Cardiac muscle cell (in vitro differentiated cells and primary cell): ENCODE measurements at regions not wholly inside any gene's neighbourhood (a gene's known extent, or its start where the extent isn't known, plus 50 kb on each side); places are given as distances from the start of the nearest gene placed in this dataset.

Source experiments
- DNase-seq, 2 donors: peaks; one replicate each; pipeline versions ENCODE4 v3.0.0 to v3.0.0-alpha.2; 2010 to 2017; ENCODE audit warnings: low read depth in 1 of 2, low spot score in 1 of 2
- H3K27ac ChIP-seq: fragments of 200-600 bp; sonication (generic); 2 replicates; pipeline ENCODE4 v1.5.1; 2016
- H3K27me3 ChIP-seq: fragments of 200-600 bp; sonication (generic); 2 replicates; pipeline ENCODE4 v1.6.0; 2016; ENCODE audit warnings: control low read depth
- H3K36me3 ChIP-seq: fragments of 200-600 bp; sonication (generic); 2 replicates; pipeline ENCODE4 v1.5.1; 2016; ENCODE audit warnings: control low read depth
- H3K4me1 ChIP-seq: fragments of 200-600 bp; sonication (generic); 2 replicates; pipeline ENCODE4 v1.8.1; 2017; ENCODE audit warnings: low read depth, mild to moderate bottlenecking, mixed run types
- H3K4me3 ChIP-seq: fragments of 200-600 bp; sonication (generic); 2 replicates; pipeline ENCODE4 v1.5.1; 2016; ENCODE audit warnings: mild to moderate bottlenecking
- H3K9me3 ChIP-seq: fragments of 200-600 bp; sonication (generic); 2 replicates; pipeline ENCODE4 v1.5.1; 2017; ENCODE audit warnings: low read depth, mild to moderate bottlenecking, control low read depth
- CTCF ChIP-seq: IDR thresholded peaks from 2 replicates; pipeline ENCODE4 v1.5.1; 2012; ENCODE audit warnings: low read depth, mild to moderate bottlenecking, low read length

GRCh38 chr5:121296356-121296755 lies 555.3 kb upstream of the FTMT start:
- DNase-seq, result no peak
- Histone ChIP-seq H3K4me3 (no peak overlapping the region), H3K36me3 (no peaks in the 10 kb centered on the region), H3K27ac (no peak overlapping the region), H3K4me1 (no peaks in the 10 kb centered on the region), H3K9me3 (no peaks in the 10 kb centered on the region), H3K27me3 (no peaks in the 10 kb centered on the region)
- no peak for TF ChIP-seq CTCF

GRCh38 chr5:121299153-121299552 lies 552.5 kb upstream of the FTMT start:
- no peaks in the 10 kb centered on the region for H3K36me3 ChIP-seq
- no peak for DNase-seq
- no peak overlapping the region for H3K27ac ChIP-seq
- H3K9me3 ChIP-seq, result no peaks in the 10 kb centered on the region
- TF ChIP-seq CTCF, result no peak
- H3K4me3 ChIP-seq, result no peak overlapping the region
- no peaks in the 10 kb centered on the region for H3K4me1 ChIP-seq
- H3K27me3 ChIP-seq, result no peaks in the 10 kb centered on the region

- Histone ChIP-seq H3K4me1 (no peaks in the 10 kb centered on the region), H3K27me3 (no peaks in the 10 kb centered on the region), H3K9me3 (no peaks in the 10 kb centered on the region), H3K4me3 (no peak overlapping the region), H3K27ac (no peak overlapping the region), H3K36me3 (no peaks in the 10 kb centered on the region)
- no peak for DNase-seq
- TF ChIP-seq CTCF, result no peak
These were observed 546.8 kb upstream of the FTMT start for GRCh38 chr5:121304838-121305237.

- no peak overlapping the region for H3K27ac ChIP-seq
- no peak for TF ChIP-seq CTCF
- no peak overlapping the region for H3K4me3 ChIP-seq
- peak in 1 of 2 donors; percentile 60 for DNase-seq
- no peaks in the 10 kb centered on the region for H3K9me3 ChIP-seq
- no peaks in the 10 kb centered on the region for H3K27me3 ChIP-seq
- no peaks in the 10 kb centered on the region for H3K36me3 ChIP-seq
- no peaks in the 10 kb centered on the region for H3K4me1 ChIP-seq
These were observed 537.8 kb upstream of the FTMT start for GRCh38 chr5:121313886-121314285.

GRCh38 chr5:121315786-121316185 lies 535.9 kb upstream of the FTMT start:
- Histone ChIP-seq H3K36me3 (no peaks in the 10 kb centered on the region), H3K4me3 (no peak overlapping the region), H3K27ac (no peak overlapping the region), H3K27me3 (no peaks in the 10 kb centered on the region), H3K4me1 (no peaks in the 10 kb centered on the region), H3K9me3 (no peaks in the 10 kb centered on the region)
- TF ChIP-seq CTCF, result no peak
- DNase-seq, result no peak

- no peak for TF ChIP-seq CTCF
- Histone ChIP-seq H3K27me3 (no peaks in the 10 kb centered on the region), H3K4me3 (no peak overlapping the region), H3K36me3 (no peaks in the 10 kb centered on the region), H3K27ac (no peak overlapping the region), H3K9me3 (no peaks in the 10 kb centered on the region), H3K4me1 (no peaks in the 10 kb centered on the region)
- no peak for DNase-seq
These were observed 532.4 kb upstream of the FTMT start for GRCh38 chr5:121319292-121319691.
